A673 (cell line): ENCODE measurements at regions not wholly inside any gene's neighbourhood (a gene's known extent, or its start where the extent isn't known, plus 50 kb on each side); places are given as distances from the start of the nearest gene placed in this dataset.

Source experiments
- CTCF ChIP-seq: fragments of 300-800, 200-600 bp; sonication (generic); conservative IDR thresholded peaks from 2 replicates; pipeline ENCODE4 v1.5.1; 2017; ENCODE audit warnings: low read depth, mild to moderate bottlenecking, antibody characterized with exemption, low read length, moderate library complexity, mixed read lengths
- EZH2 ChIP-seq: fragments of 200-600 bp; sonication (generic); IDR thresholded peaks from 2 replicates; pipeline ENCODE4 v1.6.1; 2017; ENCODE audit warnings: borderline replicate concordance, low read depth, mild to moderate bottlenecking, mixed read lengths, antibody characterized with exemption, low read length; ENCODE audit not compliant: poor library complexity, severe bottlenecking

- TF ChIP-seq CTCF (no peak), EZH2 (no peak)
Observed at GRCh38 chr11:79956061-79956460, 515.2 kb upstream of the TENM4 start.
